Central memory CD4-positive, alpha-beta T cell (primary cell): ENCODE measurements at regions not wholly inside any gene's neighbourhood (a gene's known extent, or its start where the extent isn't known, plus 50 kb on each side); places are given as distances from the start of the nearest gene placed in this dataset.
"Not testable (repeated sequence)": the region's sequence is repeated elsewhere in the genome, so short reads cannot be mapped to it uniquely, and the experiment has no call there.

Source experiments
- DNase-seq: peaks from one replicate; pipeline ENCODE4 v3.0.0; 2022

DNA sequence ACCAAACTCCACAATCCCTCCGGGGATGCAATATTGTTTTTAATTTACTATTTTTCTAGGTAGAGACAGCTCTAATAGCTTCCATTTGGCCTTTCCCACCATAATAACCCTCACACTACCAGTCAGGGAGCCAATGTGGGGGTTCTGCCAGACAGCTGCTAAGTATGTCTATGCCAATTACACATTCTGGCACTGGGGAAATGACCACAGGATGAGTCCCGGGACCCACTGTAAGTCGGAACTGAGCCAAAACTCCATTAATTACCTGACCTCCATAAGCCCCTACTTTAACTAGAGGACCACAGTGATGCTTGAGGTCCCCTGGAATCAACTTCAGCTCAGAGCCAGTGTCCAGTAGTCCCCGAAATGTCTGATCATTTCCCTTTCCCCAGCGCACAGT lies 95.2 kb upstream of the USP25 start:
- not testable (repeated sequence) for DNase-seq

GRCh38 chr21:15638856-15639549 lies 90.8 kb upstream of the USP25 start:
- DNase-seq: no peak

- not testable (repeated sequence) for DNase-seq
Observed at GRCh38 chr21:15640113-15640512, 89.7 kb upstream of the USP25 start.

DNA sequence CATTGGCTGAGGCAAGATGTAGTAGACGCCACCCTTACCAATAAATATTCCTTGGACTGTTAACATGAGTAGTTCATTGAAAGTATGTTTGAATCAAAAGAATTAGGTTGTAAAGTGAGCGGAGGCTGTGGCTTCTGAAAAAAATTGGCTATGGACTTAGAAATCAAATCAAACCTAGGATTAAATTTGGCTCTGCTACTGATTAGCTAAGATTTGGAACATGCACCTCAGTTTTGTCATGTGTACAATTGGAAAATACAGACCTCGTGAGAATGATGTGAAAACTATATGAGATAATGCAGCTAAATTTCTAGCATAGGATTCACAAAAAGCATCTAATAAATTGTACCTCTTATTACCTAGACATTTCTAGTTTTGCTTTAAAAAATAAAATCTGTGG lies 85.3 kb upstream of the USP25 start:
- DNase-seq: no peak

- DNase-seq: no peak
Observed at GRCh38 chr21:15645830-15646229, 84.0 kb upstream of the USP25 start.

DNA sequence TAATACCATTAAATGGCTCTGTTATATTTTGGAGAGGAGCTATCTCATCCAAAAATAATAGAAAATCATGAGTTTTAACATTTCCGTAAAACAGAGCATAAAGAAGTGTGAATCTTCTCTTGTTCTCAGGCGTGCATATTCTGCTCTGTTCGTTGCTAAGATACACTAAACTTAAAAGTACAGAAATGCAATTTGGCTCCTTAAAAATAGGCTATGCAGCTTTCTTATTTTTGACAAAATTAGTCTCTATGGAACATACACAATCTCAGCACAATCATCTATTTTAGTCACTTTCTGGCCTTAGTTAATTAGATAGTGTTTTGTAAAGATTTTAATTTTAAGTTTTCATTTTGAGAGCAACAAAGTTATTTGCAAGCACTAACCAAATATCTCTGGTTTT lies 79.0 kb upstream of the USP25 start:
- DNase-seq: no peak

- no peak for DNase-seq
Observed at GRCh38 chr21:15651172-15651571, 78.6 kb upstream of the USP25 start.

DNA sequence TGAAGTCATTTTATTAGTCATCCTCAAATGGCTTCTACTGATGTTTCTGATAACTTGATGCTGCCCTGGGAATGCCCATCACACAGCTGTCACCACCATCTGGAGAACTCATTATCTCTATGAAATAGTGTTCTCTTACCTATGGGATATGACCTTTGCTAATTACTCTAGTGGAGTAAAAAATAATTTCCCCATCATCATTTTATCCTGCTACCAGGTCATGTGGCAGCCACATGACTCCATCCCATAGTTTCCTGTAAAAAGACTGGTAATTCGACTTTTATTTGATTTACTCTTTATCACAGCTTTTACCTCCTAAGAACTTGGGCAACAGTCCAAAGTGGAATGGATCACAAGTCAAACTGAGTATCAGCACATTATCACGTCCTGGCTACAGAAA lies 76.1 kb upstream of the USP25 start:
- no peak for DNase-seq

GRCh38 chr21:15654171-15654570 lies 75.6 kb upstream of the USP25 start:
- no peak for DNase-seq

DNA sequence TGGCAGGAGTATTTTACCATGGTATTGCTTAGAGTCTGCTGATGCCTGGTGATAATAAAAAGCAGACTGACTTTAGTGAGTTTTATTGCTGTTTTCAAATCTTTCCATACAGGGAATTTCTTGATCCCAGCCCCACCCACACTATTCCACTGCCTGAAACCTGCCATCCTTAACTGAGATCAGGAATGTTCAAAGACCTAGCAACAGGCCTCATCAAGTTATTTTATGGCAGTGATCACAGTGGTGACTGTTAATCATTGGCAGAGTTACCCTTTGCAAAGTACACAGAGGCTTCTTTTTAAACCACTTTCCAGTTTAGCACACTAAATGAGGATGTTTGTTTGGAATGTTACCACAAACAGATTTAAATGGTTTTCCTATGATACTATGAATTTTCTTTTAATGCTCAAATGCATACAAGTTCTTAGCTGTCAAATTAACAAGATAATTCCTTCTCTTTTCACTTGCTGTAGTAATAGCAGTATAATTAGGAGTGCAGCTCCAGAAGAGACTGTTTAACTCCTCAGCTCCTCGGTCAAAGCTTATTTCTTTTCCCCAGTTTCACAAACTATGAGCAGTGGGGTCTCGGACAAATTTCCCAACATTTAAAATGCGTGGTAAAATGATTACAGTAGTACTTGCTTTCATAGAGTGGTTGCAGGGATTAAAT lies 69.9 kb upstream of the USP25 start:
- DNase-seq: no peak

DNA sequence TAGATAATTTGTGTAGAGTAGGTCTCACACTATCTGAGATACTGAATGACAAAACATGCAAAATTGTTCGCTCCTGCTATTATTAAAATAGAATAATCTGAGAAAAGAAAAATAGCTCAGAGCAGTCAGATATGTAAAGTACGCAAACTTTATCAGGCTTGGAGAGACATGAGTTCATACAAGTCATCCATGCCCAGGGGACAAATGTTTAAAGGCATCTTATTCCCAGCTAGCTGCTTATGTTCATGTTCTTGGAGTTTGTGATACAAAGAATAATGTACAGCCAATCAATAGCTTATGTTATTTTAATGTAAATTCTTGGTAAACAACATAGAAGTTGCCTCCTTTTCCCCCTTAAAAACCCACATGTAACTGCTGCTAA lies 69.4 kb upstream of the USP25 start:
- DNase-seq: no peak

- DNase-seq: no peak
Observed at GRCh38 chr21:15667010-15667409, 62.8 kb upstream of the USP25 start.

DNA sequence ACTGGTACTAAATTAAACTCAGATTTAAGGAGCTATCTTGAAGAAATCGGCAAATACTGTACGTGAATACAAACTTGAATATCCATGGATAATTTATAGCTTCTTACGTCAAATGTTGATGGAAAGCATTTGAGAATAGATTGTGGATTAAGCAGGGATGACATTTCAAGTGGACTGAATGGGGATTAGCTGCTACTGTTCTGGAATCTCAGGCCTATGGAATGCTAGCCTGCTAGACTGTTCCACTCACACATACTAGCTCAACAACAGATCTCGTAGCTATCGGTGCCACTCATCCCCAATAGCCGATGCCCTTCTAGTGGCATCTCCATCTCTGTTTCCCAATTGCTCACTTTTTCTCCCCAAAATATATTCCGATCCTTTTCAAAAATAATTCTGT lies 62.0 kb upstream of the USP25 start:
- DNase-seq: no peak

DNA sequence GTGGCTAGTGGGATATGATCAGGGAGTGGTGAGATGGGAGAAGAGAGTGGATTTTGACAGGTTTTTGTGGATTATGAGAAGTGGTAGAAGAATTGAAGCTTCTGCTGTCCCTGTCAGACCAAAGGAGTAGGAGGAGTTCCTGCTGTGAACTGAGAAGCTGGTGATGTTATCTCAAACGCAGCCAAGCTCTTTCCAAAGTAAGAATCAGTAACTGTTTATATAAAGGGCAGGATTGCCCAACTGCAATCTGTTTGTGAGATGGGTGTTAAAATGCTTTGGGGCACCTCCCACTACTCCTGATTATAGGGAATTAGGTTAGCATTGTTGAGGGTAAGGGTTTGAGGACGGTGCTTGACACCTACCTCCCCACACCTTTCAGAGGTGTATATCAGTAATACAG lies 60.5 kb upstream of the USP25 start:
- DNase-seq: no peak

DNA sequence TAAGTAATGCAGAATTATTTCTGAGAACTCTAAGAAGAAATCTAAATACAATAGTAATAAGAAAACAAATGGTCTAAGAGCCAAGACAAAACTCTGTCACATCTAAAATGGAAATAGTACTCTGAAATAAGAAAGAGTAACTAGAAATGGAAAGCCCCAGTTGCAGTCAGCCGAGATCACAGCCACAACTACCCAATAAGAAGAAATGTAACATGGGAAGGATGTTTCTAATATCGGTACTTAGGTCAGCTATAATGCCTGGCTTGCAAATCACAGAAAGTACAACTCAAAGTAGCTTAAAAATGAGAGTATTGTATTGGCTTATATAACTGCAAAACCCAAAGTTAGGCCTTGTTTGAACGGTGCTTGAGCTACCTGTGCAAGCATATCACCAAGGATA lies 58.6 kb upstream of the USP25 start:
- DNase-seq: no peak

DNA sequence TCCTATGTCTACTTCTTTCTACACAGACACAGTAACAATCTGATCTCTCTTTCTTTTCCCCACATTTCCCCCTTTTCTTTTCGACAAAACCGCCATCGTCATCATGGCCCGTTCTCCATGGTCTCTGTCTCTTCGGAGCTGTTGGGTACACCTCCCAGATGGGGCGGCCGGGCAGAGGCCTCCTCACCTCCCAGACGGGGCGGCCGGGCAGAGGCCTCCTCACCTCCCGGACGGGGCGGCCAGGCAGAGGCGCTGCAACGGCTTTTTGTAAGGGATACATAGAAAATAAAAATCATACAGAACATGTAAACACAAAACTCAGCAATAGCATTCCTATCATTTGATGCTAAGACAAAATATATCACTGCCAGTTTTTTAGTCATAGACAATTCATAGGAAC lies 57.2 kb upstream of the USP25 start:
- not testable (repeated sequence) for DNase-seq

GRCh38 chr21:15676935-15677334 lies 52.8 kb upstream of the USP25 start:
- no peak for DNase-seq

DNA sequence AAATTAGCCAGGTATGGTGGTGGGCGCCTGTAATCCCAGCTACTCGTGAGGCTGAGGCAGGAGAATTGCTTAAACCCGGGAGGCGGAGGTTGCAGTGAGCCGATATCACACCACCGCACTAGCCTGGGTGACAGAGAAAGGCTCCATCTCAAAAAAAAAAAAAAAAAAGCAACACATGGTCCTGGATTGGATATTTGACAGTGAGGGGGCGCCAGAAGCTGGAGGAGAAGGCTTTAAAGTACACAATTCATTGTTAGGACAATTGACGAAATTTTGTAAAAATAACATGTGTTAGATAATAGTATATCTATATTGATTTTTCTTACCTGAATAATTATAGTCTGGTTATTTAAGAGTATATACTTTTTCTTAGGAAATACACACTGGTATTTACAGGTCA lies 50.2 kb upstream of the USP25 start:
- no peak for DNase-seq
